Calu3 (cell line): ENCODE measurements at regions not wholly inside any gene's neighbourhood (a gene's known extent, or its start where the extent isn't known, plus 50 kb on each side); places are given as distances from the start of the nearest gene placed in this dataset.

ENCODE experiments used
- BruUV-seq: library from RNA; stranded (reverse); fragments of 400-500 nt; replicated peaks from 2 replicates; lab custom pipeline; 2021; lab: Mats Ljungman, UMichigan
- CTCF ChIA-PET: fragments of 300-600 bp; sonication (Branson Sonifier 250); formaldehyde crosslinking; loops from one replicate; lab custom pipeline; 2022; ENCODE audit warnings: antibody characterized with exemption; lab: Charles Lee
- DNase-seq: peaks from one replicate; pipeline ENCODE4 v3.0.0; 2022
- H3K27ac Mint-ChIP-seq: one replicate; pipeline ENCODE4 v1.8.0; 2022; ENCODE audit warnings: mixed read lengths; ENCODE audit not compliant: unreplicated experiment
- H3K27me3 Mint-ChIP-seq: one replicate; pipeline ENCODE4 v1.8.0; 2022; ENCODE audit warnings: mixed read lengths; ENCODE audit not compliant: unreplicated experiment
- H3K36me3 Mint-ChIP-seq: one replicate; pipeline ENCODE4 v1.8.0; 2022; ENCODE audit warnings: mild to moderate bottlenecking, moderate library complexity, mixed read lengths; ENCODE audit not compliant: insufficient read depth, unreplicated experiment
- H3K4me1 Mint-ChIP-seq: one replicate; pipeline ENCODE4 v1.8.0; 2022; ENCODE audit warnings: mild to moderate bottlenecking, low read depth, mixed read lengths; ENCODE audit not compliant: unreplicated experiment
- H3K4me3 Mint-ChIP-seq: one replicate; pipeline ENCODE4 v1.8.0; 2022; ENCODE audit warnings: mild to moderate bottlenecking, low read depth, moderate library complexity, mixed read lengths; ENCODE audit not compliant: unreplicated experiment
- H3K9me3 Mint-ChIP-seq: one replicate; pipeline ENCODE4 v1.8.0; 2022; ENCODE audit warnings: low read depth, mixed read lengths; ENCODE audit not compliant: unreplicated experiment
- CTCF ChIP-seq: fragments of 200-600 bp; IDR thresholded peaks from one replicate; pipeline ENCODE4 v1.8.0; 2022; ENCODE audit warnings: antibody characterized with exemption; ENCODE audit not compliant: unreplicated experiment
- intact Hi-C: fragments of 100-400 bp; cut with micrococcal nuclease; formaldehyde crosslinking; loops from one replicate; pipeline ENCODE4 v1.10.0; 2022; ENCODE audit not compliant: unreplicated experiment

- Mint-ChIP-seq H3K9me3 (peaks cover 3% of the 10 kb centered on the region), H3K27me3 (peaks cover 37% of the 10 kb centered on the region), H3K27ac (no peak overlapping the region), H3K4me1 (no peaks in the 10 kb centered on the region), H3K4me3 (no peak overlapping the region), H3K36me3 (no peaks in the 10 kb centered on the region)
- no TSS peak for BruUV-seq
- CTCF ChIA-PET = interaction anchor here (0.7 kb wide), 1 partner anchor 12 kb away, joined by 3 read pairs; no protein-coding TSS in a partner anchor
- DNase-seq = no peak
- TF ChIP-seq CTCF = no peak
- intact Hi-C loops = no loop called here
These were observed 228.1 kb downstream of the LPIN1 start for GRCh38 chr2:11974573-11974972.

- Mint-ChIP-seq H3K4me3 (no peak overlapping the region), H3K27me3 (peaks cover 29% of the 10 kb centered on the region), H3K4me1 (no peaks in the 10 kb centered on the region), H3K36me3 (no peaks in the 10 kb centered on the region), H3K9me3 (peaks cover 3% of the 10 kb centered on the region), H3K27ac (no peak overlapping the region)
- no peak for TF ChIP-seq CTCF
- no peak for DNase-seq
- BruUV-seq = no TSS peak
- intact Hi-C loops = no loop called here
- CTCF ChIA-PET = no interaction called here
These were observed 228.9 kb downstream of the LPIN1 start for GRCh38 chr2:11975373-11975772.

GRCh38 chr2:11976073-11976472 lies 229.6 kb downstream of the LPIN1 start:
- peaks cover 3% of the 10 kb centered on the region for H3K9me3 Mint-ChIP-seq
- no peaks in the 10 kb centered on the region for H3K4me1 Mint-ChIP-seq
- no peak overlapping the region for H3K4me3 Mint-ChIP-seq
- BruUV-seq = no TSS peak
- H3K27me3 Mint-ChIP-seq = peaks cover 22% of the 10 kb centered on the region
- CTCF ChIA-PET = no interaction called here
- no peaks in the 10 kb centered on the region for H3K36me3 Mint-ChIP-seq
- intact Hi-C loops = no loop called here
- DNase-seq = no peak
- no peak for TF ChIP-seq CTCF
- H3K27ac Mint-ChIP-seq = no peak overlapping the region

- Mint-ChIP-seq H3K36me3 (no peaks in the 10 kb centered on the region), H3K27me3 (peaks cover 16% of the 10 kb centered on the region), H3K4me1 (no peaks in the 10 kb centered on the region), H3K9me3 (peaks cover 3% of the 10 kb centered on the region), H3K4me3 (no peak overlapping the region), H3K27ac (no peak overlapping the region)
- no peak for TF ChIP-seq CTCF
- BruUV-seq = no TSS peak
- intact Hi-C loops = no loop called here
- CTCF ChIA-PET = no interaction called here
- no peak for DNase-seq
These were observed 231.5 kb downstream of the LPIN1 start for GRCh38 chr2:11977766-11978524.
